ENCODE measurements at regions not wholly inside any gene's neighbourhood (a gene's known extent, or its start where the extent isn't known, plus 50 kb on each side); places are given as distances from the start of the nearest gene placed in this dataset.

- Histone ChIP-seq H3K27ac (replicated peaks) (no peak overlapping the region), H3K27me3 (ENCODE audit: insufficient read depth, poor library complexity, severe bottlenecking) (no peaks in the 10 kb centered on the region), H3K4me3 (replicated peaks; ENCODE audit: insufficient read depth, low read length) (no peak overlapping the region)
- TF ChIP-seq REST (IDR thresholded peaks at IDR 0.05; ENCODE audit: insufficient replicate concordance, low read depth) (no peak), GABPA (IDR thresholded peaks at IDR 0.05; ENCODE audit: low read depth) (no peak), SPI1 (IDR thresholded peaks at IDR 0.05; ENCODE audit: borderline replicate concordance, low read depth) (no peak), POLR2AphosphoS5 (IDR thresholded peaks at IDR 0.05; ENCODE audit: low read depth) (no peak), CTCF (IDR thresholded peaks at IDR 0.05; ENCODE audit: insufficient read depth, low read length) (no peak)
- no peak for DNase-seq (ENCODE audit: low read depth in 1 of 2, low spot score in 1 of 2)
Measured at GRCh38 chr15:95043933-95044313, 812.6 kb downstream of the MCTP2 start.

GRCh38 chr15:95044745-95045417, 813.5 kb downstream of the MCTP2 start:
- TF ChIP-seq SPI1 (IDR thresholded peaks at IDR 0.05; ENCODE audit: borderline replicate concordance, low read depth) (no peak), CTCF (IDR thresholded peaks at IDR 0.05; ENCODE audit: insufficient read depth, low read length) (no peak), REST (IDR thresholded peaks at IDR 0.05; ENCODE audit: insufficient replicate concordance, low read depth) (no peak), GABPA (IDR thresholded peaks at IDR 0.05; ENCODE audit: low read depth) (no peak), POLR2AphosphoS5 (IDR thresholded peaks at IDR 0.05; ENCODE audit: low read depth) (no peak)
- no peaks in the 10 kb centered on the region for H3K27me3 ChIP-seq (ENCODE audit: insufficient read depth, poor library complexity, severe bottlenecking)
- DNase-seq (ENCODE audit: low read depth in 1 of 2, low spot score in 1 of 2): no peak
- H3K4me3 ChIP-seq (replicated peaks; ENCODE audit: insufficient read depth, low read length): no peak overlapping the region
- no peak overlapping the region for H3K27ac ChIP-seq (replicated peaks)

- no peak for DNase-seq (ENCODE audit: low read depth in 1 of 2, low spot score in 1 of 2)
- no peak for TF ChIP-seq REST (IDR thresholded peaks at IDR 0.05; ENCODE audit: insufficient replicate concordance, low read depth)
- TF ChIP-seq POLR2AphosphoS5 (IDR thresholded peaks at IDR 0.05; ENCODE audit: low read depth): no peak
- no peak for TF ChIP-seq GABPA (IDR thresholded peaks at IDR 0.05; ENCODE audit: low read depth)
- no peak for TF ChIP-seq SPI1 (IDR thresholded peaks at IDR 0.05; ENCODE audit: borderline replicate concordance, low read depth)
- no peak for TF ChIP-seq CTCF (IDR thresholded peaks at IDR 0.05; ENCODE audit: insufficient read depth, low read length)
- Histone ChIP-seq H3K4me3 (replicated peaks; ENCODE audit: insufficient read depth, low read length) (no peak overlapping the region), H3K27ac (replicated peaks) (no peak overlapping the region), H3K27me3 (ENCODE audit: insufficient read depth, poor library complexity, severe bottlenecking) (no peaks in the 10 kb centered on the region)
Measured at GRCh38 chr15:95051861-95052260, 820.5 kb downstream of the MCTP2 start.
